ENCODE measurements at regions not wholly inside any gene's neighbourhood (a gene's known extent, or its start where the extent isn't known, plus 50 kb on each side); places are given as distances from the start of the nearest gene placed in this dataset.
"Not testable (repeated sequence)": the region's sequence is repeated elsewhere in the genome, so short reads cannot be mapped to it uniquely, and the experiment has no call there.

DNA sequence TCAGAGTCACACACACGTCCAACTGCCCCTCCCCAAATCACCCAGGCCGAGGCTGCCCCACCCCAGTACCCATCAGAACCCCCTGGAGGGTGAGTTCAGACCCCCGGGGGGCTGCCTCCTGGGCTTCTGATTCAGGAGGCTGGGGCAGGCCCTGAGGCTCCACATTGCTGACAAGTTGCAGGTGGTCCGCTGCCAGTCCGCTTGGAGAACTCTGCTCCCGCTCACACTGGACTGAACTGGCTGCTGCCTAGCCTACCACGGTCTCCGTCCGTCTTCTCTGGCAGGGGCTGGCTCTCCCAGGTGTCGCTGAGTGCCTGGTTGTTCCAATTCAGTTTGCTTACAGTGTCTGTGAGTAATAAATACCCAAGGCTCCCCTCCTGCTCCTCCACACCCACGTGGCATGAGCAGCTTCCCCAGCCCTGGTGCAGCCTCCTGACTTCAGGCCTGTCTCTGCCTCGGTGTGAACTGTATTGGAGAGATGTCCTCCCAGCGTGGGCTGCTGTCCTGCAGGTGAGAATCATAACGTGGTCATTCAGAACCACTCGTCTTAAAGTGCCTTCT lies 163.4 kb downstream of the LAT start:
- Mint-ChIP-seq H3K4me3 (ENCODE audit: low read depth) (no peak overlapping the region), H3K36me3 (ENCODE audit: insufficient read depth) (no peaks in the 10 kb centered on the region), H3K27ac (no peak overlapping the region), H3K27me3 (peaks cover 26% of the 10 kb centered on the region), H3K9me3 (ENCODE audit: low read depth) (no peaks in the 10 kb centered on the region), H3K4me1 (ENCODE audit: low read depth) (peaks cover 3% of the 10 kb centered on the region)
- TF ChIP-seq, protein P1, sequence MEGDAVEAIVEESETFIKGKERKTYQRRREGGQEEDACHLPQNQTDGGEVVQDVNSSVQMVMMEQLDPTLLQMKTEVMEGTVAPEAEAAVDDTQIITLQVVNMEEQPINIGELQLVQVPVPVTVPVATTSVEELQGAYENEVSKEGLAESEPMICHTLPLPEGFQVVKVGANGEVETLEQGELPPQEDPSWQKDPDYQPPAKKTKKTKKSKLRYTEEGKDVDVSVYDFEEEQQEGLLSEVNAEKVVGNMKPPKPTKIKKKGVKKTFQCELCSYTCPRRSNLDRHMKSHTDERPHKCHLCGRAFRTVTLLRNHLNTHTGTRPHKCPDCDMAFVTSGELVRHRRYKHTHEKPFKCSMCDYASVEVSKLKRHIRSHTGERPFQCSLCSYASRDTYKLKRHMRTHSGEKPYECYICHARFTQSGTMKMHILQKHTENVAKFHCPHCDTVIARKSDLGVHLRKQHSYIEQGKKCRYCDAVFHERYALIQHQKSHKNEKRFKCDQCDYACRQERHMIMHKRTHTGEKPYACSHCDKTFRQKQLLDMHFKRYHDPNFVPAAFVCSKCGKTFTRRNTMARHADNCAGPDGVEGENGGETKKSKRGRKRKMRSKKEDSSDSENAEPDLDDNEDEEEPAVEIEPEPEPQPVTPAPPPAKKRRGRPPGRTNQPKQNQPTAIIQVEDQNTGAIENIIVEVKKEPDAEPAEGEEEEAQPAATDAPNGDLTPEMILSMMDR (IDR thresholded peaks at IDR 0.05; ENCODE audit: unreplicated experiment), result no peak
- DNase-seq (ENCODE audit: low spot score, unreplicated experiment), result no peak

DNA sequence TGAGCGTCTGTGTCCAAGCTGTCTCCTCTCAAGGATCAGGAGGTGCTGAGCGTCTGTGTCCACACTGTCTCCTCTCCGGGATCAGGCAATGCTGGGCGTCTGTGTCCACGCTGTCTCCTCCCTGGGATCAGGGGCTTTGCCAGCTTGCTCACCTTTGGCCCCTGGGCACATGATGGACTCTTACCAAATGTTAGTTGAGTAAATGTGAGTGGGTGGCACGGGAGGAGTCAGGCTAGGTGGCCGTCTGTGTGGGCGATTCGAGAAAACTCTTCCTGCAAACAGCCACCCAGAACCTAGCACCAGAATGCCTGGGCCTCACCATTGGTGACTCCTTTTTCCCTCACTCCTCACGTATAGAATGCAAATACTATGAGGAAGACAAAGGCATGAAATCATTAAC lies 162.9 kb downstream of the LAT start:
- not testable (repeated sequence) for H3K4me1 Mint-ChIP-seq (ENCODE audit: low read depth); H3K36me3 Mint-ChIP-seq (ENCODE audit: insufficient read depth); H3K9me3 Mint-ChIP-seq (ENCODE audit: low read depth); DNase-seq (ENCODE audit: low spot score, unreplicated experiment); H3K4me3 Mint-ChIP-seq (ENCODE audit: low read depth); H3K27ac Mint-ChIP-seq
- H3K27me3 Mint-ChIP-seq, result peaks cover 26% of the 10 kb centered on the region

DNA sequence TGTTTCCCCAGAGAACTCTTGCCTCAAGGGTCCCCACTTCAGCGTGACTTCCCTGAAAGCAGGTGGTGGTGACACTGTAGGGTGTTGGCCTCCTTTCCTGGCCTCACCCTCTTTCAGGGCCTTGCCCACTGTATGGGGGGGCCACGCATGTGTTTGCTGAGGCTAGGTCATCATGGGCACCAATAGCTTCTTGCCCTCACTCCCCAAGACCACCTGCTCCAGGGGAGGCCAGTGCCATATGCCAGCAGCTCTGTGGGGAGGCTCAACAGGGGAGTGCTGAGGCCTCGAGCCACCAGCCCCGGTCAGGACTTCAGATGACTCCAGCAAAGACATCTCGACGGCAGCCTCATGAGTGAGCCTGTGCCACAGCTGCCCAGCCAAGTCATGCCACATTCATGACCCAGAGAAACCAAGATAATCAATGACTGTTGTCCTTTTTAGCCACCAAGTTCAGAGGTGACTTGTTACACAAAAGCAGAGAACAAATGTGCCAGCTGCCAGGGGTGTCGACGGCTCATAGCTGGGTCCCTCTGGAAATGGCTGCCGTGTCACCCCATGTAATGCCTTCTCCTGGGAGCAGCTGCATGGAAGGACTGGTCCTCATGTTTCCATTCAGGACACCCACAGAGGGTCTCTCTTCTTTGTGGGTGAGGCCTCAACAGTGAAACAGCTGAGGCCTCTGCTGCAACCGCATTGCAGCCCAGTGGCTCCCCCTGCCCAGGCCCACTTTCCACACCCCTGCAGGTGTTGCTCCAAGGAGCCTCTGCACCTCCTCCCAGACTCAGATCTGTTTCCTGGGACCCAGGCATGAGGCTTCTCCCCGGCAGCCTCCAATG lies 162.2 kb downstream of the LAT start:
- not testable (repeated sequence) for H3K9me3 Mint-ChIP-seq (ENCODE audit: low read depth); H3K36me3 Mint-ChIP-seq (ENCODE audit: insufficient read depth); DNase-seq (ENCODE audit: low spot score, unreplicated experiment); H3K4me3 Mint-ChIP-seq (ENCODE audit: low read depth); H3K4me1 Mint-ChIP-seq (ENCODE audit: low read depth); H3K27ac Mint-ChIP-seq
- H3K27me3 Mint-ChIP-seq, result peaks cover 26% of the 10 kb centered on the region

DNA sequence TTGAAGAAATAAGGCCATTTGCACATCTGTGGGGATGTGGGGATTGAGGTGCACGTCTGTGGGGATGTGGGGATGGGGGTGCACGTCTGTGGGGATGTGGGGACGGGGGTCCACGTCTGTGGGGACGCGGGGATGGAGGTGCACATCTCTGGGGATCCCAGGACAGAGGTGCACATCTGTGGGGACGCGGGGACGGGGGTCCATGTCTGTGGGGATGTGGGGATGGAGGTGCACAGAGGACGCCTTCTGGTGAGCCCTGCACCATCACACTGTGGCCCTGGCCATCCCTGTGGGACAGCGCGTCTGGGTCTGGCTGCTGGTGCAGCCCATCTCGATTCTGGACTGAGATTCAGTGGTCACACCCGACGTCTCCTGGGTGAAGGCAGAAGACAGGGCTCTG lies 161.4 kb downstream of the LAT start:
- TF ChIP-seq, protein P1 (IDR thresholded peaks at IDR 0.05; ENCODE audit: unreplicated experiment), result no peak
- peaks cover 26% of the 10 kb centered on the region for H3K27me3 Mint-ChIP-seq
- H3K36me3 Mint-ChIP-seq (ENCODE audit: insufficient read depth), result no peaks in the 10 kb centered on the region
- H3K9me3 Mint-ChIP-seq (ENCODE audit: low read depth), result no peaks in the 10 kb centered on the region
- H3K27ac Mint-ChIP-seq, result no peak overlapping the region
- peaks cover 3% of the 10 kb centered on the region for H3K4me1 Mint-ChIP-seq (ENCODE audit: low read depth)
- no peak overlapping the region for H3K4me3 Mint-ChIP-seq (ENCODE audit: low read depth)
- no peak for DNase-seq (ENCODE audit: low spot score, unreplicated experiment)

DNA sequence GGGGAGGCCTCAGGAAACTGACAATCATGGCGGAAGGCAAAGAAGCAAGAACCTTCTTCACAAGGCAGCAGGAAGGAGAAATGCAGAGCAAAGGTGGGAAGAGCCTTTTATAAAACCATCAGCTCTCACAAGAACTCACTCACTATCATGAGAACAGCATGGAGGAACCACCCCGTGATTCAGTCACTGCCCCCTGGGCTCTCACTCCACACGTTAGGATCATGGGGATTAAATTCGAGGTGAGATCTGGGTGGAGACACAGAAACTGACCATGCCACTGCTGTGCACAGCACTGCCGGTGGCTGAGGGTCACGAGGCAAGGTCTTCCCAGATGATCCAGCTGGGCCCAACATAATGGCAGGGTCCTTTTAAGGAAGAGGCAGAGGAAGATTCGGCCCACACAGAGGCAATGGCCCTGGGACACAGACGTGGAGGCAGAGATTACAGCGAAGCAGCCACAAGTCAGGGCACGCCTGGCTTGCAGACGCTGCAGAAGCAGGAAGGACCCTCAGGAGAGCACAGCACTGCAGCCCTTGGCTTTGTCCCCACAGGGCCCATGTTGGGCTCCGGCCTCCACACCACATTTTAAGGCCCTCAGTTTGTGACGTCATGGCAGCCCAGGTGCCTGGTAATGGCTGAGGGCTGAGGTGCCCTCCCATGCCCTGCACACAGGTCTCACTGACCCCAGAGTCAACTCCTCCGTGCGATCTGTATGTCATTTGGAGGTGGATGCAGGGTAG lies 160.8 kb downstream of the LAT start:
- not testable (repeated sequence) for H3K4me3 Mint-ChIP-seq (ENCODE audit: low read depth); DNase-seq (ENCODE audit: low spot score, unreplicated experiment); H3K36me3 Mint-ChIP-seq (ENCODE audit: insufficient read depth); H3K9me3 Mint-ChIP-seq (ENCODE audit: low read depth); H3K4me1 Mint-ChIP-seq (ENCODE audit: low read depth)
- Mint-ChIP-seq H3K27me3 (peaks cover 26% of the 10 kb centered on the region), H3K27ac (peak overlapping the region; percentile 25)

DNA sequence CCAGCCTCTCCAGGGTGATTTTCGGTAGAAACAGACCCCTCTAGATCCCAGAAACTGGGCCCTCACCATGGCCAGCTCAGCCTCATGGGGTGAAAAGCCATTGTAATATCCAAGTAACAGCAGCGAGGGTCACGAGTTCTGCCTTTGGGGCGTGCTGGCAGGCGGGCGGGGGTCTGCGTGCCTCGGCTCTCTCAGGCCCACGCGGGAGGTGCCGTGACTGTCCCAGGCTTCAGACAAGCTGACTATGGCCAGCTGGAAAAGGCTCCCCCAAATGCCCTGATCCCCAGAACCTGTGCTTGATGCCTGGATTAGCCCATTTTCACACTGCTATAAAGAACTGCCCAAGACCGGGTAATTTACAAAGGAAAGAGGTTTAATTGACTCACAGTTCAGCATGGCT lies 160.2 kb downstream of the LAT start:
- H3K4me1 Mint-ChIP-seq (ENCODE audit: low read depth); DNase-seq (ENCODE audit: low spot score, unreplicated experiment); H3K9me3 Mint-ChIP-seq (ENCODE audit: low read depth); H3K36me3 Mint-ChIP-seq (ENCODE audit: insufficient read depth); H3K4me3 Mint-ChIP-seq (ENCODE audit: low read depth): not testable (repeated sequence)
- Mint-ChIP-seq H3K27ac (peak overlapping the region; percentile 25), H3K27me3 (peaks cover 24% of the 10 kb centered on the region)

DNA sequence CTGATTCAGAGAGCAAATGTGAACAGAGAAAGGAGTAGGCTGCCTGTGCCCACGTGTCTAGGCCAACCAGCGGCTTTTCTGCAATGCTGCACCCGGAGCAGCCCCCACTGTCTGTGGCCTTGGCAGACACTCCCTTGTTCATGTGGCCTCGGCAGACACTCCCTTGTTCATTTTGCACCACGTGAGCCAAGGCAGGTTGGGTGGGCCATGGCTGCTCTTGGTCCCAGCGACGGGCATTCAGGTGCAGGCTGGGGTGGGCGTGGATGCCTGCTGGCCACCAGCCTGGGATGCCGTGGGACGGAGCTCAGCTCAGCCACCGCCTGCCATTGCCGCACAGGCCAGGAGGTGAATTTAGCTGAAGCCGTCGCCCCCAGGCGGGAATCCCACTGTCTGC lies 159.8 kb downstream of the LAT start:
- not testable (repeated sequence) for H3K36me3 Mint-ChIP-seq (ENCODE audit: insufficient read depth); H3K27ac Mint-ChIP-seq; DNase-seq (ENCODE audit: low spot score, unreplicated experiment); H3K9me3 Mint-ChIP-seq (ENCODE audit: low read depth); H3K4me3 Mint-ChIP-seq (ENCODE audit: low read depth); H3K4me1 Mint-ChIP-seq (ENCODE audit: low read depth)
- peaks cover 21% of the 10 kb centered on the region for H3K27me3 Mint-ChIP-seq

DNA sequence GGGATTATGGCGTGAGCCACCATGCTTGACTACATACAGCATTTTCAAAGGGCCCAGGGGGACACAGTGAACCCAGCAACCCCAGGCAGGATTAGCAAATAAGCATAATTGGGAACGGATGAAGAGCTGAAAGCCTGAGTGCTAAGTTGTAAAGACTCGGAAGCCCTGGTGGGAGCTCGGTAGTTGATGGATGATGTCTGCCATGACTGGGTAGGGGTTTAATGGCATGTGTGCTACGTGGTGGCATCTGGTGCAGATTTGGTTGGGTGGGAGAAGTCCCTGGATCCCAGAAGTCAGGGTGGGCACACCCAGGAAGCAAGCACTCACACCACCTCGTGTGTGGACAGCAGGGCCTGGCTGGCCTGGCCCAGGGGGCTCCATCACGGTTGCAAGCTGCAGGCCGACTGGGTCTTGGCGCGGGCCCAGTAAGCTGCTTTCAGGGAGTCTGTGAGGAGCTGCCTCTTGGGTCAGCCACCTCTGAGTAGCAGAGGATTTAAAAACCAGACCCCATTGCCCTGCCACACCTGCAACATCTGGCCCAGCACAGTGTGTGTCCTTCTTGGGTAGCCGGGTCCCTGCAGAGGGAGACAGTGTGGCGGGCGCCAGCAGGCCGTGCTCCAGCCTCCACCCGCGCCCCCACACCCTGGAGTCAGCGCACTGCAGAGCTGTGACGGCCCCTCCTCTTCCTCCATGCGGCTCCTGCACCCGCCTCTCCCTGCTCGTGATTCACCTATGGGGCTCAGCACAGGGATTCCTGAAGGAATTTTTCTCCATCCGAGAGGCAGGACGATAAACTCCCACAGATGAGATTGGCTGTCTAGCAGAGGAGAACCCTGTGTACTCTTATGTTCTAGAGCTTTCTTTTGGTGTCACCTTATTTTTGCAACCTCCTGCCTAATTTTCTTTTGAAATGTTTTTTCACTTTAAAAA lies 159.2 kb downstream of the LAT start:
- H3K4me3 Mint-ChIP-seq (ENCODE audit: low read depth); H3K4me1 Mint-ChIP-seq (ENCODE audit: low read depth); H3K36me3 Mint-ChIP-seq (ENCODE audit: insufficient read depth); H3K9me3 Mint-ChIP-seq (ENCODE audit: low read depth); H3K27ac Mint-ChIP-seq; DNase-seq (ENCODE audit: low spot score, unreplicated experiment): not testable (repeated sequence)
- peaks cover 23% of the 10 kb centered on the region for H3K27me3 Mint-ChIP-seq

DNA sequence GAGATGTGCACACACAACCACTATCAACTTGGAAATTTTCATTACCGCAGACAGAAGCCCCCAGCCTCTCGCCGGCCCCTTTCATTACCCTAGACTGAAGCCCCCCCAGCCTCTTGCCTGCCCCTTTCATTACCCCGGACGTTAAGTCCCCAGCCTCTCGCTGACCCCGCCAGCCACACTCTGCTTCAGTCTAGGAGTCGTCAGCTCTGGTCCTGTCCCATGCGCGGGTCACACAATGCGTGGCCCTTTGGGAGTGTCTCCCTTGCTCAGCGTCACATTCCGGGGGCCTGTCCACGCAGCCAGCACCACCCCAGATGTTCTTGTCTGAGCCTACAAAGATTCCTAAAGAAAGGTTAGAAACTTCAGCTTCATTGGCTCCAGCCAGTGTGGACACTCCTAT lies 157.7 kb downstream of the LAT start:
- H3K27me3 Mint-ChIP-seq, result peaks cover 22% of the 10 kb centered on the region
- DNase-seq (ENCODE audit: low spot score, unreplicated experiment); H3K36me3 Mint-ChIP-seq (ENCODE audit: insufficient read depth); H3K4me1 Mint-ChIP-seq (ENCODE audit: low read depth); H3K9me3 Mint-ChIP-seq (ENCODE audit: low read depth); H3K27ac Mint-ChIP-seq; H3K4me3 Mint-ChIP-seq (ENCODE audit: low read depth): not testable (repeated sequence)

All from progenitor cell of endocrine pancreas (in vitro differentiated cells).